Keratinocyte (primary cell): ENCODE measurements at regions not wholly inside any gene's neighbourhood (a gene's known extent, or its start where the extent isn't known, plus 50 kb on each side); places are given as distances from the start of the nearest gene placed in this dataset.

ENCODE experiments used
- CTCF ChIP-seq, 3 experiments: IDR thresholded peaks in 1 of 3; conservative IDR thresholded peaks in 1 of 3; optimal IDR thresholded peaks in 1 of 3; 2 replicates in 2 of 3; 3 replicates in 1 of 3; pipeline versions ENCODE3 to v1.5.1; 2011; ENCODE audit warnings: low read length in 3 of 3, mild to moderate bottlenecking in 3 of 3, moderate library complexity in 2 of 3, control low read depth in 1 of 3, inconsistent platforms in 1 of 3; ENCODE audit not compliant: insufficient read depth in 2 of 3; ENCODE audit errors: extremely low read depth in 1 of 3
- EZH2 ChIP-seq: IDR thresholded peaks from one replicate; pipeline ENCODE4 v1.6.1; 2012; ENCODE audit warnings: inconsistent platforms, mild to moderate bottlenecking, low read length, moderate library complexity

DNA sequence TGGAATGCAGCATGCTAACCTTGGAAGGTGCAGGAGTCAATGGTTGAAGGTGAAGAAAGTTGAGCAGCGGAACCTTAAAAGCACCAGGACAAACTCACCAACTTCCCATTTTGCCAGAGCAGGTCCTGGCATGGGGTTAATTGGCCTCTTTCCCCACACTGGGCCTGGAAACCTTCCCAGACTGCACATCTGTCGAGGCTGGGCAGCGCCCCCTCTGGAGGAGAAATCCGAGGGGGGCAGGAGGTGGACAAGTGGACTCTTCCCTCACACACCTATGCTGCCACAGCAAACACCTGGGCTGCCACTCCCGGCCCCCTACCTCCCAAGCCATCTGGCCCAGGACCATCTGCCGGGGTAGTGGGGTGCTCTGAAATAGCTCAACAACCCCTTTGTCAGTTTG, 232.4 kb downstream of the CBLN1 start:
- TF ChIP-seq CTCF (optimal IDR thresholded peaks at IDR 0.05 in 1 of 3, IDR thresholded peaks at IDR 0.05 in 1 of 3, conservative IDR thresholded peaks at IDR 0.05 in 1 of 3; ENCODE audit: extremely low read depth in 1 of 3, insufficient read depth in 2 of 3, low read length in 3 of 3) (no peak), EZH2 (no peak)
